M059J (cell line): ENCODE measurements at regions not wholly inside any gene's neighbourhood (a gene's known extent, or its start where the extent isn't known, plus 50 kb on each side); places are given as distances from the start of the nearest gene placed in this dataset.

Source experiments
- DNase-seq: peaks from one replicate; pipeline ENCODE4 v3.0.0-alpha.2; 2012; ENCODE audit warnings: low read depth

GRCh38 chr20:62561948-62562347 lies 80.4 kb upstream of the SLCO4A1 start:
- DNase-seq, result no peak

- no peak for DNase-seq
These were observed 79.5 kb upstream of the SLCO4A1 start for GRCh38 chr20:62562831-62563230.

GRCh38 chr20:62563561-62563960 lies 78.7 kb upstream of the SLCO4A1 start:
- no peak for DNase-seq

- DNase-seq, result no peak
These were observed 77.7 kb upstream of the SLCO4A1 start for GRCh38 chr20:62564456-62565245.

GRCh38 chr20:62566266-62566665 lies 76.0 kb upstream of the SLCO4A1 start:
- no peak for DNase-seq

- DNase-seq, result no peak
These were observed 75.5 kb upstream of the SLCO4A1 start for GRCh38 chr20:62566771-62567170.

- no peak for DNase-seq
These were observed 74.9 kb upstream of the SLCO4A1 start for GRCh38 chr20:62567246-62568044.

- DNase-seq, result no peak
These were observed 74.3 kb upstream of the SLCO4A1 start for GRCh38 chr20:62568045-62568389.

GRCh38 chr20:62569615-62570014 lies 72.7 kb upstream of the SLCO4A1 start:
- no peak for DNase-seq

GRCh38 chr20:62570403-62570802 lies 71.9 kb upstream of the SLCO4A1 start:
- DNase-seq, result no peak

- DNase-seq, result no peak
These were observed 71.2 kb upstream of the SLCO4A1 start for GRCh38 chr20:62570897-62571668.

GRCh38 chr20:62571669-62572344 lies 70.5 kb upstream of the SLCO4A1 start:
- DNase-seq, result peak; percentile 39

- DNase-seq, result no peak
These were observed 69.3 kb upstream of the SLCO4A1 start for GRCh38 chr20:62572980-62573379.

- DNase-seq, result no peak
These were observed 68.5 kb upstream of the SLCO4A1 start for GRCh38 chr20:62573817-62574216.

GRCh38 chr20:62574230-62574993 lies 67.9 kb upstream of the SLCO4A1 start:
- no peak for DNase-seq

- DNase-seq, result no peak
These were observed 66.2 kb upstream of the SLCO4A1 start for GRCh38 chr20:62575976-62576722.

GRCh38 chr20:62576815-62577489 lies 65.4 kb upstream of the SLCO4A1 start:
- peak; percentile 51 for DNase-seq

- DNase-seq, result no peak
These were observed 64.8 kb upstream of the SLCO4A1 start for GRCh38 chr20:62577490-62577836.

GRCh38 chr20:62578294-62578897 lies 63.9 kb upstream of the SLCO4A1 start:
- DNase-seq, result no peak
